ENCODE measurements at regions not wholly inside any gene's neighbourhood (a gene's known extent, or its start where the extent isn't known, plus 50 kb on each side); places are given as distances from the start of the nearest gene placed in this dataset.

- H3K4me3 Mint-ChIP-seq = no peak overlapping the region
- no peak overlapping the region for H3K4me3 ChIP-seq (ENCODE audit: control extremely low read depth in 1 of 5, extremely low read depth in 1 of 5, insufficient read depth in 1 of 5, low read depth in 2 of 5, low read length in 4 of 5)
- H3K4me1 Mint-ChIP-seq = peaks cover 19% of the 10 kb centered on the region
- no peak overlapping the region for H3K9ac ChIP-seq (ENCODE audit: low read length)
- no peak overlapping the region for H3K27ac ChIP-seq (ENCODE audit: low read length in 2 of 2)
- TF ChIP-seq EZH2 (IDR thresholded peaks at IDR 0.05; ENCODE audit: borderline replicate concordance, insufficient read depth, low read depth, low read length, poor library complexity, severe bottlenecking) (no peak), CTCF (IDR thresholded peaks at IDR 0.05) (no peak)
- intact Hi-C loops (cut with micrococcal nuclease) = no loop called here
- H3K36me3 ChIP-seq (replicated peaks in 1 of 2; ENCODE audit: control extremely low read depth in 1 of 2, control insufficient read depth in 1 of 2, extremely low read depth in 1 of 2, insufficient read depth in 2 of 2, low read length in 1 of 2) = no peaks in the 10 kb centered on the region
- CTCF ChIA-PET = interaction anchor here (0.7 kb wide), 1 partner anchor 368 kb away, joined by 3 read pairs; no protein-coding TSS in a partner anchor
- no peaks in the 10 kb centered on the region for H4K20me1 ChIP-seq (ENCODE audit: control insufficient read depth, insufficient read depth, low read length, poor library complexity, severe bottlenecking)
- no peak overlapping the region for H2AFZ ChIP-seq (ENCODE audit: insufficient read depth, low read depth, low read length, poor library complexity, severe bottlenecking)
- no CpG with 5 or more reads among the region's 2 CpGs for WGBS (ENCODE audit: insufficient coverage)
- H3K9me3 ChIP-seq (ENCODE audit: control extremely low read depth in 1 of 3, control insufficient read depth in 2 of 3, insufficient read depth in 1 of 3, low read length in 2 of 3) = no peaks in the 10 kb centered on the region
- no peak overlapping the region for H3K4me2 ChIP-seq (replicated peaks; ENCODE audit: low read depth, low read length, poor library complexity, severe bottlenecking)
- no peaks in the 10 kb centered on the region for H3K27me3 ChIP-seq (replicated peaks in 1 of 4; ENCODE audit: control extremely low read depth in 1 of 4, control insufficient read depth in 3 of 4, insufficient read depth in 4 of 4, low read length in 3 of 4)
- H3K4me1 ChIP-seq (ENCODE audit: control insufficient read depth in 2 of 2, insufficient read depth in 2 of 2, low read length in 2 of 2) = peaks cover 8 to 16% of the 10 kb centered on the region in 2 donors
- ATAC-seq (ENCODE audit: low read depth) (no peak), DNase-seq (no peak)
- H3K27me3 Mint-ChIP-seq = no peaks in the 10 kb centered on the region
- no peaks in the 10 kb centered on the region for H3K79me2 ChIP-seq (ENCODE audit: control insufficient read depth, insufficient read depth, low read length)
- POLR2A ChIA-PET = interaction anchor here (0.7 kb wide), 1 partner anchor 50 kb away, joined by 7 read pairs; no protein-coding TSS in a partner anchor
- H3K27ac Mint-ChIP-seq = no peak overlapping the region
- H3K9me3 Mint-ChIP-seq (ENCODE audit: insufficient read depth) = peaks cover 2% of the 10 kb centered on the region
These were observed 125.3 kb upstream of the FAM9C start for GRCh38 chrX:13169684-13170083.

GRCh38 chrX:13168269-13168668 is 123.8 kb upstream of the FAM9C start:
- H4K20me1 ChIP-seq (ENCODE audit: control insufficient read depth, insufficient read depth, low read length, poor library complexity, severe bottlenecking) = no peaks in the 10 kb centered on the region
- intact Hi-C loops (cut with micrococcal nuclease) = no loop called here

More at GRCh38 chrX:13168269-13168668, 123.8 kb upstream of the FAM9C start:
- Histone ChIP-seq H2AFZ (ENCODE audit: insufficient read depth, low read depth, low read length, poor library complexity, severe bottlenecking) (peak overlapping the region; percentile 52), H3K27me3 (replicated peaks in 1 of 4; ENCODE audit: control extremely low read depth in 1 of 4, control insufficient read depth in 3 of 4, insufficient read depth in 4 of 4, low read length in 3 of 4) (no peaks in the 10 kb centered on the region), H3K4me2 (replicated peaks; ENCODE audit: low read depth, low read length, poor library complexity, severe bottlenecking) (peak overlapping the region; percentile 45), H3K9me3 (ENCODE audit: control extremely low read depth in 1 of 3, control insufficient read depth in 2 of 3, insufficient read depth in 1 of 3, low read length in 2 of 3) (no peaks in the 10 kb centered on the region), H3K9ac (ENCODE audit: low read length) (no peak overlapping the region), H3K79me2 (ENCODE audit: control insufficient read depth, insufficient read depth, low read length) (no peaks in the 10 kb centered on the region), H3K4me3 (ENCODE audit: control extremely low read depth in 1 of 5, extremely low read depth in 1 of 5, insufficient read depth in 1 of 5, low read depth in 2 of 5, low read length in 4 of 5) (peak overlapping the region in 1 of 5 experiments; percentile 47), H3K4me1 (ENCODE audit: control insufficient read depth in 2 of 2, insufficient read depth in 2 of 2, low read length in 2 of 2) (peaks cover 8 to 16% of the 10 kb centered on the region in 2 donors), H3K36me3 (replicated peaks in 1 of 2; ENCODE audit: control extremely low read depth in 1 of 2, control insufficient read depth in 1 of 2, extremely low read depth in 1 of 2, insufficient read depth in 2 of 2, low read length in 1 of 2) (no peaks in the 10 kb centered on the region), H3K27ac (ENCODE audit: low read length in 2 of 2) (no peak overlapping the region)
- no CpG with 5 or more reads among the region's 5 CpGs for WGBS (ENCODE audit: insufficient coverage)
- no peaks in the 10 kb centered on the region for H3K27me3 Mint-ChIP-seq
- CTCF ChIA-PET = no interaction called here
- peak overlapping the region; percentile 64 for H3K4me3 Mint-ChIP-seq
- peaks cover 19% of the 10 kb centered on the region for H3K4me1 Mint-ChIP-seq
- peaks cover 2% of the 10 kb centered on the region for H3K9me3 Mint-ChIP-seq (ENCODE audit: insufficient read depth)
- DNase-seq (no peak), ATAC-seq (ENCODE audit: low read depth) (no peak)
- TF ChIP-seq EZH2 (IDR thresholded peaks at IDR 0.05; ENCODE audit: borderline replicate concordance, insufficient read depth, low read depth, low read length, poor library complexity, severe bottlenecking) (no peak), CTCF (IDR thresholded peaks at IDR 0.05) (no peak)
- POLR2A ChIA-PET = no interaction called here
- peak overlapping the region; percentile 73 for H3K27ac Mint-ChIP-seq

Data from B cell (primary cell).